K562 (cell line): ENCODE measurements at regions not wholly inside any gene's neighbourhood (a gene's known extent, or its start where the extent isn't known, plus 50 kb on each side); places are given as distances from the start of the nearest gene placed in this dataset.

Source experiments
- CEBPG ChIP-seq, 3 experiments: fragments of 200-800 bp in 1 of 3; sonication (Bioruptor generic) in 1 of 3; sonication (generic) in 1 of 3; formaldehyde crosslinking in 1 of 3; IDR thresholded peaks in 2 of 3; conservative IDR thresholded peaks in 1 of 3; 2 replicates each; pipeline versions ENCODE4 v1.6.1 to v1.8.0; 2016 to 2022; ENCODE audit warnings: missing compliant biosample characterization in 2 of 3, missing genetic modification characterization in 2 of 3, mild to moderate bottlenecking in 1 of 3, missing genetic modification reagents in 1 of 3
- E2F1 ChIP-seq: sonication (generic); formaldehyde crosslinking; IDR thresholded peaks from 2 replicates; pipeline ENCODE4 v1.8.1; 2023; ENCODE audit warnings: mild to moderate bottlenecking, missing genetic modification reagents, moderate library complexity
- FOXP1 ChIP-seq: sonication (generic); formaldehyde crosslinking; IDR thresholded peaks from 2 replicates; pipeline ENCODE4 v1.8.0; 2022; ENCODE audit warnings: mild to moderate bottlenecking, missing genetic modification reagents
- MYC ChIP-seq, 2 experiments: fragments of 250-450 bp in 1 of 2; sonication (Bioruptor Pico) in 1 of 2; IDR thresholded peaks; 2 replicates each; pipeline versions ENCODE4 v1.5.1 to v1.6.1; 2012 to 2021; ENCODE audit warnings: low read depth in 2 of 2, borderline replicate concordance in 1 of 2, improper control_type of control experiment in 1 of 2, low read length in 1 of 2, mild to moderate bottlenecking in 1 of 2, moderate library complexity in 1 of 2
- TCF7L2 ChIP-seq: fragments of 150-350 bp; IDR thresholded peaks from 2 replicates; pipeline ENCODE4 v1.6.1; 2016; ENCODE audit warnings: low read depth, mild to moderate bottlenecking, low read length, moderate library complexity
- ZNF232 ChIP-seq: sonication (generic); formaldehyde crosslinking; IDR thresholded peaks from 2 replicates; pipeline ENCODE4 v1.8.0; 2022; ENCODE audit warnings: mild to moderate bottlenecking, missing genetic modification reagents
- ZNF41 ChIP-seq: fragments of 250-450 bp; sonication (Bioruptor Pico); conservative IDR thresholded peaks from 2 replicates; pipeline ENCODE4 v1.4.0; 2020; ENCODE audit warnings: mild to moderate bottlenecking
- ZSCAN29 ChIP-seq: fragments of 450-650 bp; IDR thresholded peaks from 2 replicates; pipeline ENCODE4 v1.6.1; 2017
- TF ChIP-seq, protein P1 (sequence below): fragments of 450-650 bp; IDR thresholded peaks from 2 replicates; pipeline ENCODE4 v1.6.1; 2018; ENCODE audit warnings: mild to moderate bottlenecking, low read depth; ENCODE audit not compliant: partially characterized antibody
- TF ChIP-seq, protein P2 (sequence below): fragments of 200-600 bp; sonication (generic); IDR thresholded peaks from one replicate; pipeline ENCODE4 v1.6.1; 2012; ENCODE audit warnings: mild to moderate bottlenecking, low read depth, low read length, inconsistent platforms

- TF ChIP-seq ZNF232, result peak; percentile 99
- TF ChIP-seq, protein P1, sequence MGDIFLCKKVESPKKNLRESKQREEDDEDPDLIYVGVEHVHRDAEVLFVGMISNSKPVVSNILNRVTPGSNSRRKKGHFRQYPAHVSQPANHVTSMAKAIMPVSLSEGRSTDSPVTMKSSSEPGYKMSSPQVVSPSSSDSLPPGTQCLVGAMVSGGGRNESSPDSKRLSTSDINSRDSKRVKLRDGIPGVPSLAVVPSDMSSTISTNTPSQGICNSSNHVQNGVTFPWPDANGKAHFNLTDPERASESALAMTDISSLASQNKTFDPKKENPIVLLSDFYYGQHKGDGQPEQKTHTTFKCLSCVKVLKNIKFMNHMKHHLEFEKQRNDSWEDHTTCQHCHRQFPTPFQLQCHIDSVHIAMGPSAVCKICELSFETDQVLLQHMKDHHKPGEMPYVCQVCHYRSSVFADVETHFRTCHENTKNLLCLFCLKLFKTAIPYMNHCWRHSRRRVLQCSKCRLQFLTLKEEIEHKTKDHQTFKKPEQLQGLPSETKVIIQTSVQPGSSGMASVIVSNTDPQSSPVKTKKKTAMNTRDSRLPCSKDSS, result no peak
- TF ChIP-seq TCF7L2, result no peak
- TF ChIP-seq CEBPG (CRISPR knock-in tag; IDR thresholded peaks at IDR 0.05), result no peak; the same call in 1 of the 2 replicates
- no peak for TF ChIP-seq CEBPG (tag; conservative IDR thresholded peaks at IDR 0.05 in 1 of 2, IDR thresholded peaks at IDR 0.05 in 1 of 2)
- peak; percentile 99 for TF ChIP-seq FOXP1
- no peak for TF ChIP-seq ZSCAN29
- TF ChIP-seq ZNF41 (CRISPR knock-in tag), result no peak
- TF ChIP-seq, protein P2, sequence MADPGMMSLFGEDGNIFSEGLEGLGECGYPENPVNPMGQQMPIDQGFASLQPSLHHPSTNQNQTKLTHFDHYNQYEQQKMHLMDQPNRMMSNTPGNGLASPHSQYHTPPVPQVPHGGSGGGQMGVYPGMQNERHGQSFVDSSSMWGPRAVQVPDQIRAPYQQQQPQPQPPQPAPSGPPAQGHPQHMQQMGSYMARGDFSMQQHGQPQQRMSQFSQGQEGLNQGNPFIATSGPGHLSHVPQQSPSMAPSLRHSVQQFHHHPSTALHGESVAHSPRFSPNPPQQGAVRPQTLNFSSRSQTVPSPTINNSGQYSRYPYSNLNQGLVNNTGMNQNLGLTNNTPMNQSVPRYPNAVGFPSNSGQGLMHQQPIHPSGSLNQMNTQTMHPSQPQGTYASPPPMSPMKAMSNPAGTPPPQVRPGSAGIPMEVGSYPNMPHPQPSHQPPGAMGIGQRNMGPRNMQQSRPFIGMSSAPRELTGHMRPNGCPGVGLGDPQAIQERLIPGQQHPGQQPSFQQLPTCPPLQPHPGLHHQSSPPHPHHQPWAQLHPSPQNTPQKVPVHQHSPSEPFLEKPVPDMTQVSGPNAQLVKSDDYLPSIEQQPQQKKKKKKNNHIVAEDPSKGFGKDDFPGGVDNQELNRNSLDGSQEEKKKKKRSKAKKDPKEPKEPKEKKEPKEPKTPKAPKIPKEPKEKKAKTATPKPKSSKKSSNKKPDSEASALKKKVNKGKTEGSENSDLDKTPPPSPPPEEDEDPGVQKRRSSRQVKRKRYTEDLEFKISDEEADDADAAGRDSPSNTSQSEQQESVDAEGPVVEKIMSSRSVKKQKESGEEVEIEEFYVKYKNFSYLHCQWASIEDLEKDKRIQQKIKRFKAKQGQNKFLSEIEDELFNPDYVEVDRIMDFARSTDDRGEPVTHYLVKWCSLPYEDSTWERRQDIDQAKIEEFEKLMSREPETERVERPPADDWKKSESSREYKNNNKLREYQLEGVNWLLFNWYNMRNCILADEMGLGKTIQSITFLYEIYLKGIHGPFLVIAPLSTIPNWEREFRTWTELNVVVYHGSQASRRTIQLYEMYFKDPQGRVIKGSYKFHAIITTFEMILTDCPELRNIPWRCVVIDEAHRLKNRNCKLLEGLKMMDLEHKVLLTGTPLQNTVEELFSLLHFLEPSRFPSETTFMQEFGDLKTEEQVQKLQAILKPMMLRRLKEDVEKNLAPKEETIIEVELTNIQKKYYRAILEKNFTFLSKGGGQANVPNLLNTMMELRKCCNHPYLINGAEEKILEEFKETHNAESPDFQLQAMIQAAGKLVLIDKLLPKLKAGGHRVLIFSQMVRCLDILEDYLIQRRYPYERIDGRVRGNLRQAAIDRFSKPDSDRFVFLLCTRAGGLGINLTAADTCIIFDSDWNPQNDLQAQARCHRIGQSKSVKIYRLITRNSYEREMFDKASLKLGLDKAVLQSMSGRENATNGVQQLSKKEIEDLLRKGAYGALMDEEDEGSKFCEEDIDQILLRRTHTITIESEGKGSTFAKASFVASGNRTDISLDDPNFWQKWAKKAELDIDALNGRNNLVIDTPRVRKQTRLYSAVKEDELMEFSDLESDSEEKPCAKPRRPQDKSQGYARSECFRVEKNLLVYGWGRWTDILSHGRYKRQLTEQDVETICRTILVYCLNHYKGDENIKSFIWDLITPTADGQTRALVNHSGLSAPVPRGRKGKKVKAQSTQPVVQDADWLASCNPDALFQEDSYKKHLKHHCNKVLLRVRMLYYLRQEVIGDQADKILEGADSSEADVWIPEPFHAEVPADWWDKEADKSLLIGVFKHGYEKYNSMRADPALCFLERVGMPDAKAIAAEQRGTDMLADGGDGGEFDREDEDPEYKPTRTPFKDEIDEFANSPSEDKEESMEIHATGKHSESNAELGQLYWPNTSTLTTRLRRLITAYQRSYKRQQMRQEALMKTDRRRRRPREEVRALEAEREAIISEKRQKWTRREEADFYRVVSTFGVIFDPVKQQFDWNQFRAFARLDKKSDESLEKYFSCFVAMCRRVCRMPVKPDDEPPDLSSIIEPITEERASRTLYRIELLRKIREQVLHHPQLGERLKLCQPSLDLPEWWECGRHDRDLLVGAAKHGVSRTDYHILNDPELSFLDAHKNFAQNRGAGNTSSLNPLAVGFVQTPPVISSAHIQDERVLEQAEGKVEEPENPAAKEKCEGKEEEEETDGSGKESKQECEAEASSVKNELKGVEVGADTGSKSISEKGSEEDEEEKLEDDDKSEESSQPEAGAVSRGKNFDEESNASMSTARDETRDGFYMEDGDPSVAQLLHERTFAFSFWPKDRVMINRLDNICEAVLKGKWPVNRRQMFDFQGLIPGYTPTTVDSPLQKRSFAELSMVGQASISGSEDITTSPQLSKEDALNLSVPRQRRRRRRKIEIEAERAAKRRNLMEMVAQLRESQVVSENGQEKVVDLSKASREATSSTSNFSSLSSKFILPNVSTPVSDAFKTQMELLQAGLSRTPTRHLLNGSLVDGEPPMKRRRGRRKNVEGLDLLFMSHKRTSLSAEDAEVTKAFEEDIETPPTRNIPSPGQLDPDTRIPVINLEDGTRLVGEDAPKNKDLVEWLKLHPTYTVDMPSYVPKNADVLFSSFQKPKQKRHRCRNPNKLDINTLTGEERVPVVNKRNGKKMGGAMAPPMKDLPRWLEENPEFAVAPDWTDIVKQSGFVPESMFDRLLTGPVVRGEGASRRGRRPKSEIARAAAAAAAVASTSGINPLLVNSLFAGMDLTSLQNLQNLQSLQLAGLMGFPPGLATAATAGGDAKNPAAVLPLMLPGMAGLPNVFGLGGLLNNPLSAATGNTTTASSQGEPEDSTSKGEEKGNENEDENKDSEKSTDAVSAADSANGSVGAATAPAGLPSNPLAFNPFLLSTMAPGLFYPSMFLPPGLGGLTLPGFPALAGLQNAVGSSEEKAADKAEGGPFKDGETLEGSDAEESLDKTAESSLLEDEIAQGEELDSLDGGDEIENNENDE, result no peak
- no peak; the same call in 1 of the 2 replicates for TF ChIP-seq MYC (IDR thresholded peaks at IDR 0.05; ENCODE audit: low read depth, low read length)
- TF ChIP-seq MYC (CRISPR knock-in tag; IDR thresholded peaks at IDR 0.05; ENCODE audit: borderline replicate concordance, low read depth), result no peak
- peak; percentile 99 for TF ChIP-seq E2F1 (CRISPR knock-in tag)
Measured at GRCh38 chr5:175796536-175797499, 74.6 kb upstream of the CPLX2 start (continued).
